Left cardiac atrium (tissue), 4 donors: ENCODE measurements at regions not wholly inside any gene's neighbourhood (a gene's known extent, or its start where the extent isn't known, plus 50 kb on each side); places are given as distances from the start of the nearest gene placed in this dataset.

Experiments
- ATAC-seq, 2 donors: fragments of 200-7000 bp; cut with Tn5 transposase; one replicate each; pipeline ENCODE4 v1.9.1; 2020; ENCODE audit warnings: mild to moderate bottlenecking in 2 of 2, moderate library complexity in 2 of 2
- DNase-seq: peaks from one replicate; pipeline ENCODE4 v3.0.0-alpha.2; 2020
- intact Hi-C, 2 donors: fragments of 100-400 bp; cut with DNase I; formaldehyde crosslinking; loops; one replicate each; pipeline versions ENCODE4 v1.14.1 to v1.15.1; 2022 to 2023
- donor health status: DM: no; HTN: yes; CAD: no.
- donor health status: DM: no; HTN: yes; CAD: no; lungs with severe emphysema.
- donor health status: DM: yes; HTN: yes; CAD: no.
- donor health status: Dilated cardiomyopathy.

DNA sequence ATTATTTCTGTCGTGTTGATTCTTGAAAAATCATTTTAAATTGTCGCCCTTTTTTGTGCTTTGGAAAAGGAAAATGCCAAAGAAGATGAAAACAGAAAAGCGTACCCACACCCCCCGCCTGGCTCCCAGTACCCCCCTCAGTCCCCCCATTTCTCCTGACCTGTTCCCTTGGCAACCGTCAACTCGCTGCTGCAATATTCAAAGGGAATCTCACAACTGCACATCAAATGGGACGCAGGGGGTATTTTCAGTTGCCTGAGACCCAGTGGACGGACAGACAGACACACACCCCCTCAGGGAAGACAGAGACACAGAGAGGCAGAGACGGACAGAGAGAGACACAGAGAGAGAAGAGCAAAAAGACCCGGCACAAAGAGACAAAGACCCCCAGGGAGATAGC, 83.5 kb upstream of the PRR20G start:
- intact Hi-C loops, result no loop called here
- ATAC-seq, result no peak
- DNase-seq, result no peak

DNA sequence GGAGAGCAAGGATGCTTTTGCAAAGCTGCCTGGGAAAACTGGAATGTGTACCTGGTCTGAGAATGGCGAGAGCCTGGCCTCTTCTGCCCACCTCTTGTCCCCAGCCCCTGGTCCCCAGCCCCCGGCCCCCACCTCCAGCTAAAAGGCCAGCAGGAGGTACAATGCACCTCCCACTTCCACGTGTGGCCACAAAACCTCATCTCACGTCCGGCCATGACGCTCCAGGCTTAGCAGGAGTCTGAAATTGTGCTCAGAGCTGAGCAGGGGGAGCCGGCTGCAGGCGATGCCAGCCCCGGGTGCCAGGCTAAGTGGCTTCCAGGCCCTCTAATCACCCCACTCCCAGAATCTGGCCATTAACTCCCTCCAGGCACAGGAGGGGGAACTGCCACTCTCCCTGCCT, 83.1 kb upstream of the PRR20G start:
- intact Hi-C loops, result no loop called here

DNA sequence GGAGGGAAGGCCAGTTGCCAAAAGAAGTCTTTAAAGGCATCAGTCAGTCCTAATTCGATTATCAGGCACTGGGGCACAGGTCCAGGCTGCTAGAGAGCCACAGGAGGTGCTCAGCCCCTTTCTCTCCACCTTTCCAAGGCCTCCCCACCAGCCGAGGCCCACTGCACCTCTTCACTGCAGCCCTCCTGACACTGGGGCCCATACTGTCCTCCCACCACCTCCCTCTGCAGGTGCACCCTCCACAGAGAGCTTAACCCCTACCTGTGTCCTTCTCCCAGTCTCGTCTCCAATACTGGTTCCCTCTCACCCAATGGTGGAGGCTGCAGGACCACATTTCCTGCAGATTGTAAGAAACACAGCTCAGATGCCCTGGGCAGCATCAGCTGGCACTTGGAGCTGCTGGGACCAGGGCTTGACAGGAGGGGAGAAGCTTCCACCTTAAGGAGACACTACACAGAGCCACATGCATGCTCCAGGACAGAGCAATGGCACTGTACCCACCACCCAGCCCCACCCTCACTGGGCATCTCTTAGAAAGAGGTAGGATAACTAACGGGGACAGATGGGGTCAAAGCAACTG, 81.6 kb upstream of the PRR20G start:
- intact Hi-C loops, result no loop called here
- DNase-seq (no peak), ATAC-seq (no peak)

More for the DNA sequence above, 83.1 kb upstream of the PRR20G start:
- DNase-seq (no peak), ATAC-seq (no peak)

DNA sequence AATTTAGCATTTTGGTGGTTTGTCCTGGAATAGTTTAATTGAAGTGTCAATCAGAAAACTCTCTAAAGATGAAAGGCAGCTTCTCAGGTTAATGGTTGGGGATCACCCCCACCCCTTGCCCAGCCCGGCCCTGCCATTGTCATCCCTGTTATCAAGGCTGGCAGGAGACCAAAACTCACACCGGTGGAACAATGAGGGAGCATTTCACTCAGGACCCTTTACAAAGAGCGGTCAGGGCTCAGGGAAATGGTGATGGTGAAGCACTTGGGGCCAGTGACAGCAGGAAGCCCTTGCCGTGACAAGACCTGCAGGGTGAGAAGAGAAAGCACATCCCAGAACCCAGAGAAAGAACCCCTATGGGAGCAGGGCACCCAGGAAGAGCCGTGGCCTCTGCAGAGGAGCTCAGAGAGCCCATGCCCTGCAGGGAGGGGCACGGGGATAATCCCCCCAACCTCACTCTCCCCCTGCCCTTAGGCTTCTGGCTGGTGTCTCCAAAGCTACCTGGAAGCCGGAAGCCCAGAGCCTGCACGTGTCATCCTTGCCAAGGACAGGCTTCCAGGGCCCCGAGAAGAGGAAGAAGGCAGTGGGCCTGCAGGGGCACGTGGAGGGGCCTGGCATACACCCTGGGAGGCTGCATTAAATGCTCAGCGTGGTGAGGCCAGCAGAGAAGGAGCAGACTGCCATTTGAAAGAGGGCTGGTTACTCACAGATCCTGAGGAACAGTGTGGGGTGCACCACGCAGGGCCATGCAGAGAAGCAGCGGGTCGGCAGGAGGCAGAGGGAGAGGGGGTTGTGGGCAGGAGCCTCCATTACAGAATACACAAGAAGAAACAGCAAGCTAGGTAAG, 80.6 kb upstream of the PRR20G start:
- ATAC-seq, result no peak
- DNase-seq, result no peak
- intact Hi-C loops, result no loop called here

DNA sequence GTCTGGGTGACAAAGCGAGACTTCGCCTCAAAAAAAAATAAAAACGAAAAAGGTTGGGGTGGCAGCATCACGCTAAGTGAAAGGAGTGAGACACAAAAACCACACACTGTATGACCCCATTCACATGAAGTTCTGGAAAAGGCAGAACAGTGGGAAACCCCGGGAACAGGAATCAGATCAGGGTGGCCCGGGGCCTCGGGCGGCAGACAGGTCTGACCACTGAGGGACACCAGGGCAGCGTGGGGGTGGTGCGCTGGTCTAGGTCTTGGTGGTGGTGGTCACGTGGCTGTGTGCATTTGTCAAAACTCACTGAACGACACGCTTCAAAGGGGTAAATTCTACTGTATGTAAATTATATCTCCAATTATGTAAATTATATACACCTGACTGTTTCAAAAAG, 79.7 kb upstream of the PRR20G start:
- intact Hi-C loops, result no loop called here
- DNase-seq (no peak), ATAC-seq (no peak)

DNA sequence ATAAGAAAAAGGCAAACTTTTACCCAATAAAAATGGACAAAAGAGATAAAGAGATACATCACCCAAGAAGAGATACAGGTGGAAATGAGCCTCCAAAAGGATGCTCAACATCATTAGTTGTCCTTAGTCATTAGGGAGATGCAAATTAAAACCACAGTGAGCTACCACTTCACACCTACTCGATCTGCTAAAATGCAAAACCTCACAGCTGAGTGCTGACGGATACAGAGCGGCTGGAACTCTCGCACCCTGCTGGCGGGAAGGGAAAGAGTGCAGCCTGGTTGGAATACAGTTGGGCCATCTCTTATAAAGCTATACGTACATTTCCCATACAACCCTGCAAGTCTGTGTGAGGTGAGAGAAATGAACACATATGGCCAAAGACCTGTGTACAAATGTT, 78.5 kb upstream of the PRR20G start:
- DNase-seq (no peak), ATAC-seq (no peak)
- intact Hi-C loops, result no loop called here

DNA sequence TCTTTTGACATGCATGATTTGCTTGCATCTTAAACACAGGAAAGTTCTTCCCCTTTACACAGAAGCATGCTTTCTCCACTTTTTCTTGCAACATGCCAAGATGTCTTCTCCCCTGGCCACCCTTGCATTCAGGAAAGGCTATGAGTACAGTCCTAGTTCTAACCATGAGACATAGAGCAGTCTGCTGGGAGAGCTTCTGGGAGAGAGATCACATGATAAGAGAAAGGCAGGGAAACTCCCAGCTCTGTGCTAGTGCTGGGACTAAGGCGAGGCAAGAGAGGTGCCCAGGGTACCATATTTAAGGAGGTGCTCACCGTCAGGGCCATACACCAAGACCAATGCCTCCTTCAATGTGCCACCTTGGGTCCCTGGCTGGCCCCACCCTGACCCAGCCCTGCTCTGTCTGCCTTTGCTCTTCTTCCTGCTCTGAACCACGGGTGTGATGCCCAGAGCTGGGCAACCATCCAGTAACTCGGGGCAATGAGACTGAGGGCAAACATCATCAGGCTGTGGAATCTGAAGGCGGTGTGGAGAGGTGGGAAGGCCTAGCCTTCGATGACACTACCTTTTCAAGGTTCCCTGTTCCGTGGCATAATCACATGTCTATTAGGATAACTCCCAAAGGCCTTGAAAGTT, 77.4 kb upstream of the PRR20G start:
- intact Hi-C loops, result no loop called here
- ATAC-seq (no peak), DNase-seq (no peak)

DNA sequence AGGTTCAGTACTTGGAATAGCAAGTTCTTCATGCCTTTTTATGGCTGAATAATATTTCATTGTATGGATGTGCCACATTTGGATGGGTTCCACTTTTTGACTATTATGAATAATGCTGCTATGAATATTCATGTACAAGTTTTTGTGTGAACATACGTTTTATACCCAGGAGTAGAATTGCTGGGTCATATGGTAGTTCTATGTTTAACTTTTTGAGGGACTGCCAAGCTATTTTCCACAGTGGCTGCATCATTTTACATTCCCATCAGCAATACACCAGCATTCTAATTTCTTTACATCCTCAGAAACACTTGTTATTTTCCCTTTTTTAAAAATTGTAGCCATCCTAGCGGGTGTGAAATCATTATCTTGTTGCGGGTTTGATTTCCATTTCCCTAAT, 76.0 kb upstream of the PRR20G start:
- DNase-seq (no peak), ATAC-seq (no peak)
- intact Hi-C loops, result no loop called here

DNA sequence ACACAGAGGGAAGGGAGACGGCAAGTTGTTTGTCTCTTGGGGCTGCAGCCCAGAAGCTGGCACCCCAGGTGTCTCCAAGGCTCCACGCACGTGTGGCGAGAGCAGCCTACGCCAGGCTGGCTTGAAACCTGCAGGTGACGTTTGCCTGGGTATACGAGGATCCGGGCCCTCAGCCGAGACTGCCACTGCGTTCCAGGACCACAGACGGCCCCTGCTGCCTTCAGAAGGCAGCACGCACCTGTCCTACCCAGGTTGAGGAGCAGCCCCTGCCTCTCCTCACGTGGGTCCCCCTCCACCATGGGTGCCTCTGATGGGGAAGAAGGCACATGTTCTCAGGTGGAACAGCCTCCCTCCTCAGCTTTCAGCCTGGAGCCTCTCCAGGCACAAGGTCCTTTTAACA, 75.3 kb upstream of the PRR20G start:
- ATAC-seq, result no peak
- DNase-seq, result no peak
- intact Hi-C loops, result no loop called here

DNA sequence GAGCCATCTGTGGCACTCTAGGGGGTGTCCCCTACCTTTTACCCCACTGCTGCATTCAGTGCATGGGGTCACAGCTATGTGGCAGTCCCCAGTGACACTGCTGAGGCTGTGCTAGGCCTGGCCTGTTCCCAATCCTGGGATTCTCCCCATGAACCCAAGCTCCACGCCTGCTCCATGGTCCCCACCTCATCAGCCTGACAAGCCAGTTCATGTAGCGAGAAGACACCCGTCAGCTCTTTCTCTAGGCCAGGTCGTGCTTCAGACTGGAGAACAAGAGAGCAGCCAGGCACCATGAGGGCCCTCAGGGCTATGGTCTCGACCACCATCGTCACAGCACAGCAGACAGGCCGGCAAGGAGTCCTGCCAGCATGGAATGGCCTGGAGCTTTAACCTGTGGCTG, 72.8 kb upstream of the PRR20G start:
- ATAC-seq (no peak), DNase-seq (no peak)
- intact Hi-C loops, result no loop called here

DNA sequence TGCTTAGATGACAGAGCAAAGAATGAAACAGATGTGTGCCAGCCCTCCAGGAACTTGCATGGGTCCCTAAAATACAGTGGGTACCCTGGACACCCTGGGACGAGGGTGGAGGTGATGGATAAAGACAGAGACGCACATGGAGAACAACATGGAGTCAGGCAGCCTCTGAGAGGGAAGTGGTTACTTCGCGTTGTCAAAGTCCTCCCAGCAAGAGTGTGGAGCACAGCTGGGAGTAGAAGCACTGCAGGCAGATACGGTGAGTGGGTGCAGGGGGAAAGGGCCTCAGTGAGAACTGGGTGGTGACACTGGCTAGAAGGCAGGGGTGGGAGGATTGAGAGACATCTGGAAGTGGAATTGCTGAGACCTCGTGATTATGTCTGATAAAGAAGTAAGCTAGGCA, 70.8 kb upstream of the PRR20G start:
- no peak for ATAC-seq
- DNase-seq, result no peak
- intact Hi-C loops, result no loop called here

DNA sequence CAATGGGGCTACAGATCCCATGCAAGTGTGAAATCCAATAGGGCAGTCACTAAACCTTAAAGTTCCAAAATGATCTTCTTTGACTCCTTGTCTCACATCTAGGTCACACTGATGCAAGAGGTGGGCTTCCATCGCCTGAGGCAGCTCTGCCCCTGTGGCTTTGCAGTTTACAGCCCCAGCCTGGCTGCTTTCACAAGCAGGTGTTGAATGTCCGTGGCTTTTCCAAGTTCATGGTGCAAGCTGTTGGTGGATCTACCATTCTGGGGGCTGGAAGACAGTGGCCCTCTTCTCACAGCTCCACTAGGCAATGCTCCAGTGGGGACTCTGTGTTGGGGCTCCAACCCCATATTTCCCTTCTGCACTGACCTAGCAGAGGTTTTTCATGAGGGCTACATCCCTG, 68.5 kb upstream of the PRR20G start:
- no peak for DNase-seq
- ATAC-seq, result no peak
- intact Hi-C loops, result no loop called here

DNA sequence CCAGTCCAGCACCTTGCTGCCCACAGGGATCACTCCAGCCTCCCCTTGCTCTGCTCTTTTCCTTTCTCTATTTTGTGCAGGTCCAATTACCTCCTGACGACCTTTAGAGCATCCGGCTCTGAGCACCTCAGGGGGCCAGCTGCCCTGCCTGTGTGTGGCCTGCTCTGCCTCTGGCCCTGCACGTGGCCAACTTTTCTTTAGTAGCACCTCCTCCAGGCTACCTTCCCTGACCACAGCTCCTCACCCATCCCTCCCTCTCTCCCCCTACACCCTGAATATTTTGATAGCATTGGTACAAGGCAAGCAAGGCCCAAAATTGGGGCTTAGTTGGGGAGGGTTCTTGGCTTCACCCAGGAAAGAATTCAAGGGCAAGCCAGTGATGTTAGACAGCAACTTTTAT, 66.9 kb upstream of the PRR20G start:
- intact Hi-C loops, result no loop called here
- ATAC-seq (no peak), DNase-seq (no peak)

DNA sequence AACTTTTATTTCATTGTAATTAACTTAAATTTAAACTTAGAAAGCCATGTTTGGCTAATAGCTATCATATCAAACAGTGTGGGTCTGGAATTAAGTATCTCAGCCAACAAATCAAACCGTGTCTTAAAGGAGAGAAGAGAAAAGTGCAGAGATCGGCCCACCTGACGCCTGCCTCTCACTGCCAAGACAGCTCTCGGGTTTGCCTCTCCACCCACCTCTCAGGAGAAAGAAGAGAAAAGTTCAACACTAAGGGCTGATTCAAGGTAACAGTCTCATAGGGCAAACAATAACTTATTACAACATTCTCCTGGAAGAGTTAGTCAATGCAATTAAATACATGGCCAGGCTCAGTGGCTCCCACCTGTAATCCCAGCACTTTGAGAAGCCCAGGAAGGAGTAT, 64.8 kb upstream of the PRR20G start:
- no peak for ATAC-seq
- intact Hi-C loops, result no loop called here
- no peak for DNase-seq

DNA sequence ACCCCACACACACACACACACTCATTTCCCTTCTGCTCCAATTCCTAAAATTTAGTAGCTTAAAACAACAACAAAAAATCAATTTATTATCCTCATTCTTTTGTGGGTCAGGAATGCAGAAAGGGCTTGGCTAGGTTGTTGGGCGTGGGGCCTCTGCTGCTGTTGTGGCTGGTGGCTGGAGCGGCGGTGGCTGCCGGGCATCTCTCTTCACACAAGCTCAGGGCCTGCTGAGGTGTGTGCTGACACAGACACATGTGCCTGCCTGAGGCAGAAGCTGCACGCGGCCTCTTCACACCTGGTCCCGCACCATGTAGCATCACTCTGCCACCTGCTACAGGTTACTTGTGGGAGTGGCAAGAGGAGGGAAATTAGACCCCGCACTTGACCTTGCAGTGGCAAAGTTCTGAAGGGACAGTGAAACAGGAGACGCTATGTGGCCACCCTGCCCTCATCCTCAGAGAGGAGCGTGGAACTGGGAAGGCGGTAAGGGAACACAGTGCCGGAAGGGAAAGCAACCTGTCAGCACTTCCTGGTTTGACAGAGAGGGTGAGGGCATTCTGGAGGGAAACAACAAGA, 64.0 kb upstream of the PRR20G start:
- intact Hi-C loops, result no loop called here
- ATAC-seq (no peak), DNase-seq (no peak)

DNA sequence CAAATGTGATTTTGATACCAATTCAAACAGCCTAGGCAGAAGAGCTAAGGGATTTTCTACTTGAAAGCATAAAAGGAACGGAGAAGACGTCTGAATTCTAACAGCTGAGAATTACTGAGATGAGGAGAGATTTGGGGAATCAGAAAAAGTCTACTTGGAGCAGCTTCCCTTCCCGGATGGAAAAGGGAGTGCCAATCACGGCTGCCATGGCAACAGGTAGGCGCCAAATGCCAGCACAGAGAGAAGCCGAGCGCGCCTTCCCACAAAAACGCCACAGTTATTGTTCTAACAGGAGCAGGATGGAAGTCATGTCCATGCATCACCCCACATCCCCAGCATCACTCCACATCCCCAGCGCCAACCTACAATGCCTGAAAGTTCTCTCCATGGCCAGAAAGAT, 63.5 kb upstream of the PRR20G start:
- no peak for ATAC-seq
- no peak for DNase-seq
- intact Hi-C loops, result no loop called here

DNA sequence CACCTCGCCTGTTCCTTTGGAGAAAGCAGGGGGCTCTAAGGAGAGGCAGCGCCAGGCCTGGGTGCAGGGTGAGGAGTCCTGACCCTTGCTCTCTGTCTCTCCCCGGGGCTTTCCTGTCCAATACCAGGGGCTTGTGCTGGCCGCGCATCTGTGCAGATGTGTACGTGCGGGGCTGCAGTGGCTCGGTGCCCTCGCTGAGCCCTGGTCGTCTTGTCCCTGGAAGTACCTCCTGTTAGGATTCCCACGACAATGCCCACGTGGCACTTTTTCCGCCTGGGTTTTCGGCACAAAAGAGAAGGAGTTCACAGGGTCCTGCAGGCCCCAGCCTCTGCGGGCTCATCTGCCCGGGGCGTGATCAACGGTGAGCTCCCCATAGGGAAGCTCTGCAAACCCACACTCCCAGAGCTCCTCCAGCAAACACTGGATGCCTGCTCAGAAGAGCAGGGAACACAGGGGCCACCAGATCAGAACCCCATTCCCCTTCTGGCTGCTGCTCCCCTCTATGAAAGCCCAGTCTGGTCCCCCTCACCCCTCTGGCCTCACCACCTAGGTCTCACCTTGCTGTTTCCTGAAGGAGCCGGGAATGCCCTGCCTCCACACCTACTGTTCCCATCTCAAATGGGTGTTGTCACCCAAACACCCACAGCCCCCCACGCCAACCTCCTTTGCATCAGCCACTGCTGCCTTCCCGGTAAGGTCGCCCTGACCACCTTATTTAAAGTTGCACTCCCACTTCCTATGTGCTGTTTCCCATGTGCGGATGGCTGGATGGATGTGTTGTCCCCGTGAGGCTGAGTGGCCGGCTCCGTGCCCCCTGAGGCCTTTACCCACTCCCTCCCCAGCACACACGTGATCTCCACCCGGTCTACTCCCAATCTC, 62.6 kb upstream of the PRR20G start:
- no peak for ATAC-seq
- intact Hi-C loops, result no loop called here
- DNase-seq, result no peak

DNA sequence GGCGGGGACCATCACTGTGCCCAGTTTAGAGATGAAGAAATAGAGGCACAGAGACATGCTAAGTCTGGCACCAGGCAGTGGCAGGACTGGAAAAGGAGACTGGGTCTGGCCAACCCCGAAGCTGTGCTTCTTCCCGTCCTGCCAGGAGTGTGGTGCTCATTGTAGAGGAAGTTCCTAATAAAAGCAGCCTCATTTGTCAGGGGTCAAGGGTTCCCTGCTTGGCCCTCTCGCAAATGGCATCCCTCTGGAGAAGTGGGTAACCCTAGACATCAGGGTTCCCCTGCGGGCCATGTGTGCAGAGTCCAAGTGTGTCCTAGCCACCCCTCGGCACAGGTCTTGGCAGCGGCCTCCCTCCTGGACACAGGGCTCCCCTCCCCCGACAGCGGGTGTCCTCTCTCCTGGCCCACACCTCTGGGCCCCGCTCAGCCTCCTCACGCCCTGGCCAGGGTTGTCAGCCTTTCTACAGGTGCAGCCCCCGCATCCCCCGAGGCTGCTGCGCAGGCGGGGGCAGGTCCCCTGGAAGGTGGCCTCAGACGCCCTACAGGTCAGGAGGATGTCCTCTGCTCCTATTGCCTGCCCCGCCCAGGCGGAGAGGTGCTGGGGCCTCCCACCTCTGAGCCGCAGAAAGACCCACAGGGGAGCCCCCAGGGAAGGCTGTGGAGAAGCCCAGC, 61.8 kb upstream of the PRR20G start:
- intact Hi-C loops, result no loop called here
- DNase-seq, result no peak
- no peak for ATAC-seq

DNA sequence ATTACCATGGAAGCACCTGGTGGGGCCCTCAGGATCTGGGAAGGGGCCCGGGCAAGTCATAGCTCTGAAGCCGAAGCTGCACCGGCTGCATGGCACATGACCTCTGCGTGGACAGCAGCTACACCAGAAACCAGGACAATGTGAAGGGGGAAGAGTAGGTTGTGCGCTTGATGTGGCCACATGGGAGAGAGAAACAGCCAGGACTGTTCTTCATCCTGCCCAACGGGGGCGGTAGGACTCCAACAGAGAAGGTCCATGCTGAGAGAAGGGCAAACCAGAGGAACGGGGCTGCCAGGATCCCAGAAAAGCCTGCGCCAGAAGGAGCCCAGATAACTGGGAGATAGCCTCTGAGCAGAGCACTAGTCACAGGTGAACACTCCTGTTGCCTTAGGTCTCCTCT, 54.9 kb upstream of the PRR20G start:
- DNase-seq (no peak), ATAC-seq (no peak)
- intact Hi-C loops, result no loop called here
